NT2/D1 (cell line): ENCODE measurements at regions not wholly inside any gene's neighbourhood (a gene's known extent, or its start where the extent isn't known, plus 50 kb on each side); places are given as distances from the start of the nearest gene placed in this dataset.

Experiments used
- SUZ12 ChIP-seq: IDR thresholded peaks from 2 replicates; pipeline ENCODE4 v1.6.1; 2011; ENCODE audit not compliant: insufficient read length, insufficient read depth; ENCODE audit errors: extremely low read depth
- YY1 ChIP-seq: IDR thresholded peaks from 2 replicates; pipeline ENCODE4 v1.6.1; 2011; ENCODE audit not compliant: insufficient read length, insufficient read depth
- ZNF274 ChIP-seq: IDR thresholded peaks from 2 replicates; pipeline ENCODE4 v1.6.1; 2011; ENCODE audit warnings: mild to moderate bottlenecking, low read depth, low read length

GRCh38 chr13:100876044-100876403 is 201.4 kb upstream of the TMTC4 start:
- TF ChIP-seq ZNF274 (no peak), SUZ12 (no peak), YY1 (no peak)
